ENCODE measurements at regions not wholly inside any gene's neighbourhood (a gene's known extent, or its start where the extent isn't known, plus 50 kb on each side); places are given as distances from the start of the nearest gene placed in this dataset.

DNA sequence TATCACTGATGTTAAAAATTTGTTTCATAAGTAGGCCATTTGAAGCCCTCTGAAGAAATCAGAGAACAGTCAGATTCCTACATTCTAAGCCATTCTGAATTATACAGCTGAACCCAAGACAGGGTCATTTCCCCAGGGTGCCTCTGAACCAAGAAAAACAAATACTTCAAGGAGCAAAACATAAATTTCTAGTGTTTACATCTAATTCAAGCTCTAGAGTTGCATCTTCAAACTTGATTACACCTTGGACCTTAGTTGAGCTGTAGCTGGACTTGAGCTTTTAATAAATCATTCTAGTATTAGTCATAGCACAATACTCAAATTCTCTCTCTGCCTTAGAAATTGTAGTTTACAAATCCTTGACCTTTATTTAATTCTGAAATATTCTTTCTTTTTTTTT lies 87.6 kb upstream of the IL15 start:
- TF ChIP-seq JUNB (IDR thresholded peaks at IDR 0.05) (no peak), ZC3H11A (IDR thresholded peaks at IDR 0.05) (no peak), ZFP36 (IDR thresholded peaks at IDR 0.05; ENCODE audit: borderline replicate concordance, partially characterized antibody) (no peak), MAZ (IDR thresholded peaks at IDR 0.05; ENCODE audit: borderline replicate concordance, low read depth, low read length) (no peak), ZNF302 (CRISPR knock-in tag; IDR thresholded peaks at IDR 0.05) (no peak), MYC (IDR thresholded peaks at IDR 0.05; ENCODE audit: borderline replicate concordance, low read length) (no peak), CHD4 (IDR thresholded peaks at IDR 0.05; ENCODE audit: borderline replicate concordance) (no peak), RARB (CRISPR knock-in tag; IDR thresholded peaks at IDR 0.05) (no peak), FOSB (CRISPR knock-in tag; IDR thresholded peaks at IDR 0.05) (no peak), FOXS1 (CRISPR knock-in tag; IDR thresholded peaks at IDR 0.05) (no peak), HOXA7 (CRISPR knock-in tag; IDR thresholded peaks at IDR 0.05) (no peak), RAD21 (conservative IDR thresholded peaks at IDR 0.05 in 1 of 2, IDR thresholded peaks at IDR 0.05 in 1 of 2) (no peak)
- TF ChIP-seq, protein P1, sequence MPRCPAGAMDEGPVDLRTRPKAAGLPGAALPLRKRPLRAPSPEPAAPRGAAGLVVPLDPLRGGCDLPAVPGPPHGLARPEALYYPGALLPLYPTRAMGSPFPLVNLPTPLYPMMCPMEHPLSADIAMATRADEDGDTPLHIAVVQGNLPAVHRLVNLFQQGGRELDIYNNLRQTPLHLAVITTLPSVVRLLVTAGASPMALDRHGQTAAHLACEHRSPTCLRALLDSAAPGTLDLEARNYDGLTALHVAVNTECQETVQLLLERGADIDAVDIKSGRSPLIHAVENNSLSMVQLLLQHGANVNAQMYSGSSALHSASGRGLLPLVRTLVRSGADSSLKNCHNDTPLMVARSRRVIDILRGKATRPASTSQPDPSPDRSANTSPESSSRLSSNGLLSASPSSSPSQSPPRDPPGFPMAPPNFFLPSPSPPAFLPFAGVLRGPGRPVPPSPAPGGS (IDR thresholded peaks at IDR 0.05): no peak
- TF ChIP-seq, protein P2, sequence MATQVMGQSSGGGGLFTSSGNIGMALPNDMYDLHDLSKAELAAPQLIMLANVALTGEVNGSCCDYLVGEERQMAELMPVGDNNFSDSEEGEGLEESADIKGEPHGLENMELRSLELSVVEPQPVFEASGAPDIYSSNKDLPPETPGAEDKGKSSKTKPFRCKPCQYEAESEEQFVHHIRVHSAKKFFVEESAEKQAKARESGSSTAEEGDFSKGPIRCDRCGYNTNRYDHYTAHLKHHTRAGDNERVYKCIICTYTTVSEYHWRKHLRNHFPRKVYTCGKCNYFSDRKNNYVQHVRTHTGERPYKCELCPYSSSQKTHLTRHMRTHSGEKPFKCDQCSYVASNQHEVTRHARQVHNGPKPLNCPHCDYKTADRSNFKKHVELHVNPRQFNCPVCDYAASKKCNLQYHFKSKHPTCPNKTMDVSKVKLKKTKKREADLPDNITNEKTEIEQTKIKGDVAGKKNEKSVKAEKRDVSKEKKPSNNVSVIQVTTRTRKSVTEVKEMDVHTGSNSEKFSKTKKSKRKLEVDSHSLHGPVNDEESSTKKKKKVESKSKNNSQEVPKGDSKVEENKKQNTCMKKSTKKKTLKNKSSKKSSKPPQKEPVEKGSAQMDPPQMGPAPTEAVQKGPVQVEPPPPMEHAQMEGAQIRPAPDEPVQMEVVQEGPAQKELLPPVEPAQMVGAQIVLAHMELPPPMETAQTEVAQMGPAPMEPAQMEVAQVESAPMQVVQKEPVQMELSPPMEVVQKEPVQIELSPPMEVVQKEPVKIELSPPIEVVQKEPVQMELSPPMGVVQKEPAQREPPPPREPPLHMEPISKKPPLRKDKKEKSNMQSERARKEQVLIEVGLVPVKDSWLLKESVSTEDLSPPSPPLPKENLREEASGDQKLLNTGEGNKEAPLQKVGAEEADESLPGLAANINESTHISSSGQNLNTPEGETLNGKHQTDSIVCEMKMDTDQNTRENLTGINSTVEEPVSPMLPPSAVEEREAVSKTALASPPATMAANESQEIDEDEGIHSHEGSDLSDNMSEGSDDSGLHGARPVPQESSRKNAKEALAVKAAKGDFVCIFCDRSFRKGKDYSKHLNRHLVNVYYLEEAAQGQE (IDR thresholded peaks at IDR 0.05): no peak
- TF ChIP-seq, protein P3, sequence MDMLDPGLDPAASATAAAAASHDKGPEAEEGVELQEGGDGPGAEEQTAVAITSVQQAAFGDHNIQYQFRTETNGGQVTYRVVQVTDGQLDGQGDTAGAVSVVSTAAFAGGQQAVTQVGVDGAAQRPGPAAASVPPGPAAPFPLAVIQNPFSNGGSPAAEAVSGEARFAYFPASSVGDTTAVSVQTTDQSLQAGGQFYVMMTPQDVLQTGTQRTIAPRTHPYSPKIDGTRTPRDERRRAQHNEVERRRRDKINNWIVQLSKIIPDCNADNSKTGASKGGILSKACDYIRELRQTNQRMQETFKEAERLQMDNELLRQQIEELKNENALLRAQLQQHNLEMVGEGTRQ (IDR thresholded peaks at IDR 0.05): no peak
- Histone ChIP-seq H3K27ac (no peak overlapping the region), H3K4me3 (no peak overlapping the region), H3K4me2 (no peak overlapping the region), H3K4me1 (no peaks in the 10 kb centered on the region), H3K9me3 (no peaks in the 10 kb centered on the region)
- FAIRE-seq (no peak), DNase-seq (ENCODE audit: low read depth in 1 of 2, low spot score in 1 of 2) (no peak), ATAC-seq (no peak)
- POLR2A ChIA-PET: no interaction called here
- CTCF ChIA-PET: no interaction called here

DNA sequence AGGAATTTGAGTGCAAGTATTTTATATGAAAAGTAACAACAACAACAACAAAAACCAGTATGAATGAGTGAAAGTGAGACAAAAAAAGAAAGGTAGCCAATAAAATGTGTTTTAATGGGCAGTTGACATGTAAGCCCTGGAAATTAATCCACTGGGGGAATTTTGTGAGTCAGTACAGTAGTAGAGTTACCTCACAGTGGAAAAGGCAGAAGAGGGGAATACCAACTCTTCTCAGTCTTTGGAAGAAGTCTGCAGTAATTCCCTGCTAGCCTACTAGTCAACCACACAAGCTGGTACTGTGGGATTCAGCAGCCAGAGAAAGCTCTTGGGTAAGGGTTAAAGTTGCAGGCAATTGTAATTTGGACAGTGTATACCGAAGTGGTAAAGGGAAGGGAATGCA lies 76.3 kb upstream of the IL15 start:
- DNase-seq (ENCODE audit: low read depth in 1 of 2, low spot score in 1 of 2) (no peak), ATAC-seq (no peak), FAIRE-seq (no peak)
- H3K9me3 ChIP-seq: no peaks in the 10 kb centered on the region
- H3K4me3 ChIP-seq: no peak overlapping the region
- H3K27ac ChIP-seq: peak overlapping the region; percentile 37 to 66; a peak in 4 of 6 replicates
- WGBS (ENCODE audit: missing lambda C conversion rate): 29% methylated on average over 1 of the region's 1 CpG
- H3K4me1 ChIP-seq: peaks cover 12% of the 10 kb centered on the region
- ChIA-PET CTCF (no interaction called here), POLR2A (no interaction called here)
- no peak overlapping the region for H3K4me2 ChIP-seq
- TF ChIP-seq MAZ (IDR thresholded peaks at IDR 0.05; ENCODE audit: borderline replicate concordance, low read depth, low read length): no peak

DNA sequence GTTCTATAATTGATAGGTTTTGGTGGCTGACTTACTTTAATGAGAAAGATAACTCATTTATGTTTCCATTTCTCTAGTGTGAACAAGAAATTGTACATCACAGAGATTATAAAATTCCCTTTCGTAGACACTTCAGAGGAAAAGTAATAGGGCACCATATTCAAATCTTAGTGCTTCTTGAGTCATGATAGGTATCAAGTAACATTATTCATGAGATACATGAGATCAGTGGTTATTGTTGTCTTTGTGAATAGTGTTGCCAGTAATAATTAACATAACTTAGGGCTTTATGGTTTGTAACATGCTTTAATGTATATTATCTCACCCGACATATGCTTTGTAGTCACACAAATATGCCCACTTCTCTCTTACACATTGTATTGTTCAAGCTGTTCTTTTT lies 73.7 kb upstream of the IL15 start:
- ChIA-PET CTCF (no interaction called here), POLR2A (no interaction called here)
- TF ChIP-seq, protein P4, sequence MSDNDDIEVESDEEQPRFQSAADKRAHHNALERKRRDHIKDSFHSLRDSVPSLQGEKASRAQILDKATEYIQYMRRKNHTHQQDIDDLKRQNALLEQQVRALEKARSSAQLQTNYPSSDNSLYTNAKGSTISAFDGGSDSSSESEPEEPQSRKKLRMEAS (IDR thresholded peaks at IDR 0.05): no peak
- TF ChIP-seq, protein P5, sequence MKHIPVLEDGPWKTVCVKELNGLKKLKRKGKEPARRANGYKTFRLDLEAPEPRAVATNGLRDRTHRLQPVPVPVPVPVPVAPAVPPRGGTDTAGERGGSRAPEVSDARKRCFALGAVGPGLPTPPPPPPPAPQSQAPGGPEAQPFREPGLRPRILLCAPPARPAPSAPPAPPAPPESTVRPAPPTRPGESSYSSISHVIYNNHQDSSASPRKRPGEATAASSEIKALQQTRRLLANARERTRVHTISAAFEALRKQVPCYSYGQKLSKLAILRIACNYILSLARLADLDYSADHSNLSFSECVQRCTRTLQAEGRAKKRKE (CRISPR knock-in tag; IDR thresholded peaks at IDR 0.05; ENCODE audit: low read depth): no peak
- TF ChIP-seq, protein P6, sequence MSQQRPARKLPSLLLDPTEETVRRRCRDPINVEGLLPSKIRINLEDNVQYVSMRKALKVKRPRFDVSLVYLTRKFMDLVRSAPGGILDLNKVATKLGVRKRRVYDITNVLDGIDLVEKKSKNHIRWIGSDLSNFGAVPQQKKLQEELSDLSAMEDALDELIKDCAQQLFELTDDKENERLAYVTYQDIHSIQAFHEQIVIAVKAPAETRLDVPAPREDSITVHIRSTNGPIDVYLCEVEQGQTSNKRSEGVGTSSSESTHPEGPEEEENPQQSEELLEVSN (IDR thresholded peaks at IDR 0.05; ENCODE audit: borderline replicate concordance, low read depth): no peak
- DNase-seq (ENCODE audit: low read depth in 1 of 2, low spot score in 1 of 2): no peak
- Histone ChIP-seq H3K4me3 (no peak overlapping the region), H3K27ac (peak overlapping the region; percentile 33 to 34; a peak in 3 of 6 replicates), H3K9me3 (no peaks in the 10 kb centered on the region), H3K4me2 (no peak overlapping the region), H3K4me1 (peaks cover 31% of the 10 kb centered on the region)
- no peak for ATAC-seq
- 92% methylated on average over 2 of the region's 2 CpGs for WGBS (ENCODE audit: missing lambda C conversion rate)
- FAIRE-seq: no peak
